Esophagus muscularis mucosa (tissue), 4 donors: ENCODE measurements at regions not wholly inside any gene's neighbourhood (a gene's known extent, or its start where the extent isn't known, plus 50 kb on each side); places are given as distances from the start of the nearest gene placed in this dataset.

Source experiments
- EP300 ChIP-seq: sonication (generic); formaldehyde crosslinking; IDR thresholded peaks from one replicate; pipeline ENCODE4 v1.6.1; 2017; ENCODE audit warnings: antibody characterized with exemption
- POLR2A ChIP-seq: fragments of 450-650 bp; IDR thresholded peaks from one replicate; pipeline ENCODE4 v1.6.1; 2017; ENCODE audit warnings: antibody characterized with exemption, moderate library complexity, mild to moderate bottlenecking, low read depth
- POLR2AphosphoS5 ChIP-seq, 2 donors: sonication (generic); formaldehyde crosslinking; IDR thresholded peaks; one replicate each; pipeline ENCODE4 v1.6.1; 2017; ENCODE audit warnings: antibody characterized with exemption in 2 of 2
- TF ChIP-seq, protein P1 (sequence below), 3 experiments: fragments of 200-600 bp in 2 of 3; fragments of 450-650 bp in 1 of 3; sonication (generic) in 2 of 3; IDR thresholded peaks; one replicate each; pipeline ENCODE4 v1.5.1; 2017 to 2019; ENCODE audit warnings: antibody characterized with exemption in 3 of 3, mild to moderate bottlenecking in 2 of 3, moderate library complexity in 1 of 3

DNA sequence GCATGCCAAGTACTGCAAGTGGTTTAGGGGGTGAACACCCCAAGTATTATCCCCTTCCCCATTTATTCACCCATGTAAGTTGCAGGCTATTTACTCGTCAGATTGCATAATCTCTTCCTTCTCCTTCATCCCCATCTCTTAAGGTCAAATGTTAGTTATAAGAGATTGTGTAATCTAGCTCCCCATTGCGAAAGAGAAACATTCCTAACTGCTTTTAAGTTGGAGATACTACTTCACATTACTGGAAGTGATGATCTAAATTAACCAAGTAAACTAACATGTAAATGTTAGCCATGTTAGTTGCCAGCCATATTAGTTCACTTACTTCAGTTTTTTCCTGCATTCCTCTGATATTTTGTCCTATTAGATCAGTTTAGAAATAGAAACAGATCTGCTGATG lies 262.3 kb downstream of the TAF11L14 start:
- TF ChIP-seq POLR2A, result no peak
- TF ChIP-seq, protein P1, sequence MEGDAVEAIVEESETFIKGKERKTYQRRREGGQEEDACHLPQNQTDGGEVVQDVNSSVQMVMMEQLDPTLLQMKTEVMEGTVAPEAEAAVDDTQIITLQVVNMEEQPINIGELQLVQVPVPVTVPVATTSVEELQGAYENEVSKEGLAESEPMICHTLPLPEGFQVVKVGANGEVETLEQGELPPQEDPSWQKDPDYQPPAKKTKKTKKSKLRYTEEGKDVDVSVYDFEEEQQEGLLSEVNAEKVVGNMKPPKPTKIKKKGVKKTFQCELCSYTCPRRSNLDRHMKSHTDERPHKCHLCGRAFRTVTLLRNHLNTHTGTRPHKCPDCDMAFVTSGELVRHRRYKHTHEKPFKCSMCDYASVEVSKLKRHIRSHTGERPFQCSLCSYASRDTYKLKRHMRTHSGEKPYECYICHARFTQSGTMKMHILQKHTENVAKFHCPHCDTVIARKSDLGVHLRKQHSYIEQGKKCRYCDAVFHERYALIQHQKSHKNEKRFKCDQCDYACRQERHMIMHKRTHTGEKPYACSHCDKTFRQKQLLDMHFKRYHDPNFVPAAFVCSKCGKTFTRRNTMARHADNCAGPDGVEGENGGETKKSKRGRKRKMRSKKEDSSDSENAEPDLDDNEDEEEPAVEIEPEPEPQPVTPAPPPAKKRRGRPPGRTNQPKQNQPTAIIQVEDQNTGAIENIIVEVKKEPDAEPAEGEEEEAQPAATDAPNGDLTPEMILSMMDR (IDR thresholded peaks at IDR 0.05), result no peak
- TF ChIP-seq POLR2AphosphoS5 (IDR thresholded peaks at IDR 0.05), result no peak
- no peak for TF ChIP-seq EP300
